Type B pancreatic cell (in vitro differentiated cells): ENCODE measurements at regions not wholly inside any gene's neighbourhood (a gene's known extent, or its start where the extent isn't known, plus 50 kb on each side); places are given as distances from the start of the nearest gene placed in this dataset.

Experiments used
- DNase-seq: peaks from one replicate; pipeline ENCODE4 v3.0.0; 2021; ENCODE audit warnings: mixed read lengths; ENCODE audit not compliant: unreplicated experiment; ENCODE audit errors: extremely low spot score
- H3K27ac Mint-ChIP-seq: 2 replicates; pipeline ENCODE4 v1.8.0; 2021; ENCODE audit warnings: mild to moderate bottlenecking, mixed read lengths
- H3K27me3 Mint-ChIP-seq: 2 replicates; pipeline ENCODE4 v1.8.0; 2021; ENCODE audit warnings: mixed read lengths
- H3K36me3 Mint-ChIP-seq: 2 replicates; pipeline ENCODE4 v1.8.0; 2021; ENCODE audit warnings: mixed read lengths
- H3K4me1 Mint-ChIP-seq: one replicate; pipeline ENCODE4 v1.8.0; 2021; ENCODE audit warnings: mixed read lengths; ENCODE audit not compliant: unreplicated experiment
- H3K4me3 Mint-ChIP-seq: 2 replicates; pipeline ENCODE4 v1.8.0; 2021; ENCODE audit warnings: mild to moderate bottlenecking, mixed read lengths
- H3K9me3 Mint-ChIP-seq: 2 replicates; pipeline ENCODE4 v1.8.0; 2021; ENCODE audit warnings: mixed read lengths
- CTCF ChIP-seq: fragments of 200-600 bp; sonication (generic); conservative IDR thresholded peaks from 2 replicates; pipeline ENCODE4 v1.5.0; 2021; ENCODE audit warnings: antibody characterized with exemption, mild to moderate bottlenecking

- TF ChIP-seq CTCF = no peak
- Mint-ChIP-seq H3K4me3 (no peak overlapping the region), H3K36me3 (no peaks in the 10 kb centered on the region), H3K27ac (no peak overlapping the region), H3K27me3 (peaks cover 3% of the 10 kb centered on the region), H3K4me1 (peaks cover 18% of the 10 kb centered on the region), H3K9me3 (peaks cover 4% of the 10 kb centered on the region)
- DNase-seq = no peak
These were observed 300.7 kb upstream of the PITRM1 start for GRCh38 chr10:3473271-3473670.

- peak overlapping the region; percentile 50 for H3K27ac Mint-ChIP-seq
- TF ChIP-seq CTCF = no peak
- peaks cover 26% of the 10 kb centered on the region for H3K4me1 Mint-ChIP-seq
- H3K9me3 Mint-ChIP-seq = peaks cover 4% of the 10 kb centered on the region
- H3K27me3 Mint-ChIP-seq = no peaks in the 10 kb centered on the region
- DNase-seq = no peak
- no peak overlapping the region for H3K4me3 Mint-ChIP-seq
- no peaks in the 10 kb centered on the region for H3K36me3 Mint-ChIP-seq
These were observed 299.9 kb upstream of the PITRM1 start for GRCh38 chr10:3472287-3473051.

GRCh38 chr10:3471927-3472286 lies 299.3 kb upstream of the PITRM1 start:
- no peaks in the 10 kb centered on the region for H3K36me3 Mint-ChIP-seq
- peaks cover 32% of the 10 kb centered on the region for H3K4me1 Mint-ChIP-seq
- H3K27me3 Mint-ChIP-seq = no peaks in the 10 kb centered on the region
- no peak for DNase-seq
- no peak for TF ChIP-seq CTCF
- peaks cover 4% of the 10 kb centered on the region for H3K9me3 Mint-ChIP-seq
- H3K4me3 Mint-ChIP-seq = no peak overlapping the region
- peak overlapping the region; percentile 50 for H3K27ac Mint-ChIP-seq

- Mint-ChIP-seq H3K27ac (no peak overlapping the region), H3K4me1 (peaks cover 34% of the 10 kb centered on the region), H3K27me3 (no peaks in the 10 kb centered on the region)
These were observed 298.9 kb upstream of the PITRM1 start for GRCh38 chr10:3471472-3471871.

GRCh38 chr10:3470191-3470590 lies 297.6 kb upstream of the PITRM1 start:
- TF ChIP-seq CTCF = no peak

More at GRCh38 chr10:3471472-3471871, 298.9 kb upstream of the PITRM1 start:
- H3K4me3 Mint-ChIP-seq = no peak overlapping the region
- DNase-seq = no peak
- no peak for TF ChIP-seq CTCF
- H3K9me3 Mint-ChIP-seq = peaks cover 4% of the 10 kb centered on the region
- no peaks in the 10 kb centered on the region for H3K36me3 Mint-ChIP-seq

More at GRCh38 chr10:3470191-3470590, 297.6 kb upstream of the PITRM1 start:
- Mint-ChIP-seq H3K4me3 (no peak overlapping the region), H3K27ac (peak overlapping the region; percentile 95), H3K4me1 (peaks cover 39% of the 10 kb centered on the region), H3K27me3 (no peaks in the 10 kb centered on the region), H3K36me3 (no peaks in the 10 kb centered on the region), H3K9me3 (peaks cover 4% of the 10 kb centered on the region)
- DNase-seq = no peak
